Loucy (cell line): ENCODE measurements at regions not wholly inside any gene's neighbourhood (a gene's known extent, or its start where the extent isn't known, plus 50 kb on each side); places are given as distances from the start of the nearest gene placed in this dataset.

Experiments used
- H2AFZ ChIP-seq: fragments of 200-600 bp; sonication (generic); 2 replicates; pipeline ENCODE4 v1.6.0; 2016; ENCODE audit warnings: antibody characterized with exemption, mild to moderate bottlenecking, low read length, moderate library complexity
- H3F3A ChIP-seq: fragments of 200-600 bp; 2 replicates; pipeline ENCODE4 v1.6.0; 2016; ENCODE audit warnings: antibody characterized with exemption, low read depth, mild to moderate bottlenecking
- H3K27me3 ChIP-seq: fragments of 200-600 bp; sonication (generic); 2 replicates; pipeline ENCODE4 v1.6.1; 2014; ENCODE audit warnings: low read length, mild to moderate bottlenecking; ENCODE audit not compliant: insufficient read depth, poor library complexity, severe bottlenecking
- H3K36me3 ChIP-seq: fragments of 200-600 bp; sonication (generic); 2 replicates; pipeline ENCODE4 v1.6.1; 2016; ENCODE audit warnings: low read length; ENCODE audit not compliant: insufficient read depth
- H3K4me1 ChIP-seq: fragments of 200-600 bp; sonication (generic); 2 replicates; pipeline ENCODE4 v1.5.1; 2014; ENCODE audit warnings: low read length, mild to moderate bottlenecking; ENCODE audit not compliant: insufficient read depth, poor library complexity, severe bottlenecking
- H3K4me2 ChIP-seq: fragments of 200-600 bp; sonication (generic); 2 replicates; pipeline ENCODE4 v1.6.0; 2014; ENCODE audit warnings: antibody characterized with exemption, low read length, low read depth, mild to moderate bottlenecking; ENCODE audit not compliant: poor library complexity, severe bottlenecking
- H3K4me3 ChIP-seq: fragments of 200-600 bp; sonication (generic); 2 replicates; pipeline ENCODE4 v1.5.1; 2014; ENCODE audit warnings: low read length, mild to moderate bottlenecking, mixed read lengths; ENCODE audit not compliant: poor library complexity, severe bottlenecking
- H3K79me2 ChIP-seq: fragments of 200-600 bp; sonication (generic); 2 replicates; pipeline ENCODE4 v1.6.1; 2014; ENCODE audit warnings: low read length; ENCODE audit not compliant: insufficient read depth
- H3K9ac ChIP-seq: fragments of 200-600 bp; sonication (generic); 2 replicates; pipeline ENCODE4 v1.6.0; 2014; ENCODE audit warnings: mild to moderate bottlenecking, low read depth, low read length, moderate library complexity; ENCODE audit not compliant: poor library complexity, severe bottlenecking
- H3K9me2 ChIP-seq: fragments of 200-600 bp; sonication (generic); replicated peaks from 2 replicates; pipeline ENCODE4 v1.6.1; 2016; ENCODE audit warnings: low read depth, low read length, mixed read lengths
- H3K9me3 ChIP-seq: fragments of 200-600 bp; sonication (generic); 2 replicates; pipeline ENCODE4 v1.6.1; 2014; ENCODE audit warnings: mild to moderate bottlenecking, antibody characterized with exemption, low read length, low read depth; ENCODE audit not compliant: insufficient read depth
- H4K20me1 ChIP-seq: fragments of 200-600 bp; sonication (generic); 2 replicates; pipeline ENCODE4 v1.6.0; 2014; ENCODE audit warnings: antibody characterized with exemption, low read length, mild to moderate bottlenecking; ENCODE audit not compliant: insufficient read depth, poor library complexity, severe bottlenecking
- CTCF ChIP-seq: fragments of 200-600 bp; sonication (generic); conservative IDR thresholded peaks from 2 replicates; pipeline ENCODE4 v1.5.1; 2014; ENCODE audit warnings: mild to moderate bottlenecking, antibody characterized with exemption, low read length
- EZH2phosphoT487 ChIP-seq: fragments of 200-600 bp; IDR thresholded peaks from 2 replicates; pipeline ENCODE4 v1.6.1; 2018; ENCODE audit warnings: antibody characterized with exemption, mild to moderate bottlenecking, moderate library complexity, borderline replicate concordance

GRCh38 chr12:65612440-65612839 lies 211.8 kb upstream of the HMGA2 start:
- Histone ChIP-seq H2AFZ (no peak overlapping the region), H3K4me1 (peaks cover 2% of the 10 kb centered on the region), H3K9ac (no peak overlapping the region), H3F3A (no peaks in the 10 kb centered on the region), H4K20me1 (no peaks in the 10 kb centered on the region), H3K4me3 (no peak overlapping the region), H3K79me2 (no peaks in the 10 kb centered on the region), H3K4me2 (no peak overlapping the region), H3K9me3 (no peaks in the 10 kb centered on the region), H3K27me3 (no peaks in the 10 kb centered on the region), H3K9me2 (no peaks in the 10 kb centered on the region), H3K36me3 (no peaks in the 10 kb centered on the region)
- TF ChIP-seq EZH2phosphoT487 (no peak), CTCF (no peak)

GRCh38 chr12:65613692-65614091 lies 210.6 kb upstream of the HMGA2 start:
- no peaks in the 10 kb centered on the region for H4K20me1 ChIP-seq
- no peaks in the 10 kb centered on the region for H3K27me3 ChIP-seq
- no peak overlapping the region for H2AFZ ChIP-seq
- no peaks in the 10 kb centered on the region for H3K9me2 ChIP-seq
- TF ChIP-seq EZH2phosphoT487, result no peak
- TF ChIP-seq CTCF, result no peak
- no peak overlapping the region for H3K9ac ChIP-seq
- H3K4me1 ChIP-seq, result no peaks in the 10 kb centered on the region
- H3K36me3 ChIP-seq, result no peaks in the 10 kb centered on the region
- H3K79me2 ChIP-seq, result no peaks in the 10 kb centered on the region
- H3F3A ChIP-seq, result no peaks in the 10 kb centered on the region
- no peaks in the 10 kb centered on the region for H3K9me3 ChIP-seq
- no peak overlapping the region for H3K4me2 ChIP-seq
- no peak overlapping the region for H3K4me3 ChIP-seq

GRCh38 chr12:65614259-65614889 lies 209.9 kb upstream of the HMGA2 start:
- H3K79me2 ChIP-seq, result no peaks in the 10 kb centered on the region
- no peaks in the 10 kb centered on the region for H3K4me1 ChIP-seq
- TF ChIP-seq EZH2phosphoT487 (no peak), CTCF (no peak)

More at GRCh38 chr12:65614259-65614889, 209.9 kb upstream of the HMGA2 start:
- H3F3A ChIP-seq, result no peaks in the 10 kb centered on the region
- H3K9ac ChIP-seq, result no peak overlapping the region
- no peaks in the 10 kb centered on the region for H3K9me3 ChIP-seq
- H3K4me3 ChIP-seq, result no peak overlapping the region
- H3K9me2 ChIP-seq, result no peaks in the 10 kb centered on the region
- peak overlapping the region; percentile 68 for H2AFZ ChIP-seq
- no peaks in the 10 kb centered on the region for H3K27me3 ChIP-seq
- H3K4me2 ChIP-seq, result no peak overlapping the region
- H4K20me1 ChIP-seq, result no peaks in the 10 kb centered on the region
- H3K36me3 ChIP-seq, result no peaks in the 10 kb centered on the region
